Smooth muscle cell (in vitro differentiated cells): ENCODE measurements at regions not wholly inside any gene's neighbourhood (a gene's known extent, or its start where the extent isn't known, plus 50 kb on each side); places are given as distances from the start of the nearest gene placed in this dataset.

Experiments
- DNase-seq: peaks from one replicate; lab custom pipeline; 2025; ENCODE audit not compliant: unreplicated experiment; lab: John Stamatoyannopoulos, UW
- H2AFZ ChIP-seq: fragments of 200-600 bp; sonication (generic); 2 replicates; pipeline ENCODE4 v1.6.0; 2016; ENCODE audit warnings: antibody characterized with exemption, low read depth, mild to moderate bottlenecking
- H3F3A ChIP-seq: fragments of 200-600 bp; sonication (generic); 2 replicates; pipeline ENCODE4 v1.6.0; 2017; ENCODE audit warnings: antibody characterized with exemption, low read depth
- H3K27ac ChIP-seq: fragments of 200-600 bp; sonication (generic); 2 replicates; pipeline ENCODE4 v1.5.1; 2016; ENCODE audit warnings: low read depth, mild to moderate bottlenecking
- H3K27me3 ChIP-seq: fragments of 200-600 bp; sonication (generic); 2 replicates; pipeline ENCODE4 v1.6.1; 2016; ENCODE audit warnings: low read depth, mild to moderate bottlenecking
- H3K36me3 ChIP-seq: fragments of 200-600 bp; sonication (generic); 2 replicates; pipeline ENCODE4 v1.5.1; 2016; ENCODE audit warnings: low read depth
- H3K4me1 ChIP-seq: fragments of 200-600 bp; sonication (generic); 2 replicates; pipeline ENCODE4 v1.5.1; 2016; ENCODE audit warnings: low read depth
- H3K4me2 ChIP-seq: fragments of 200-600 bp; sonication (generic); 2 replicates; pipeline ENCODE4 v1.6.0; 2016; ENCODE audit warnings: mild to moderate bottlenecking
- H3K4me3 ChIP-seq: fragments of 200-600 bp; sonication (generic); 2 replicates; pipeline ENCODE4 v1.5.1; 2016; ENCODE audit warnings: mild to moderate bottlenecking
- H3K79me2 ChIP-seq: fragments of 200-600 bp; sonication (generic); 2 replicates; pipeline ENCODE4 v1.6.0; 2016; ENCODE audit warnings: low read depth, mild to moderate bottlenecking
- H3K9ac ChIP-seq: fragments of 200-600 bp; sonication (generic); 2 replicates; pipeline ENCODE4 v1.6.0; 2016; ENCODE audit warnings: low read depth
- H3K9me3 ChIP-seq: fragments of 200-600 bp; sonication (generic); replicated peaks from 2 replicates; pipeline ENCODE4 v1.5.1; 2016; ENCODE audit warnings: low read depth
- H4K20me1 ChIP-seq: fragments of 200-600 bp; sonication (generic); 2 replicates; pipeline ENCODE4 v1.6.0; 2016; ENCODE audit warnings: low read depth
- CTCF ChIP-seq: fragments of 200-600 bp; sonication (generic); IDR thresholded peaks from 2 replicates; pipeline ENCODE4 v1.5.1; 2017; ENCODE audit warnings: borderline replicate concordance, mild to moderate bottlenecking, antibody characterized with exemption; ENCODE audit not compliant: insufficient read depth, poor library complexity, severe bottlenecking
- WGBS: methylation state at CpG from one replicate; pipeline ENCODE4 v1.1.7; 2016; ENCODE audit warnings: low lambda C conversion rate; 5-methylcytosine and 5-hydroxymethylcytosine counted together

DNA sequence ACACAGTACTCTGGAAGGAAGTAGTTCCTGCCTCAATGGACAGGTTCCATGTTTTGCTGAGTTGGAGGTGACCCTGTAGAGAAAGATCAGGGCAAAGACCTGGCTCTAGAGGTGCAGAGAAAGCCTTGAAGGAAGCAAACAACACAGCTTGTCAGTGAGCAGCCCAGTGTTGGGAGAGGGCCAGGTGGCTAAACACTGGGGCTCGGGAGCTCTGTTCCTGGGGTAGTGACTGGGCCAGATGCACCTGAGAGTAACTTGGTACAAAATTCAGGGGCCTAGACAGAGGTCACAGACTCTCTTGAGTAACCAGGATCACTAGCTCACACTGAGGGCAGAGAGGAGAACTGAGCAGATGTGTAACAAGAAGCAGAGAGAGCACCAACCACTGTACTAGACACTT lies 138.4 kb upstream of the NALF2 start:
- TF ChIP-seq CTCF = no peak
- no peak overlapping the region for H3K27ac ChIP-seq
- no peak for DNase-seq
- no peaks in the 10 kb centered on the region for H3K79me2 ChIP-seq
- H3K4me3 ChIP-seq = no peak overlapping the region
- WGBS = 80% methylated on average over 1 of the region's 1 CpG
- H3F3A ChIP-seq = no peaks in the 10 kb centered on the region
- no peaks in the 10 kb centered on the region for H3K36me3 ChIP-seq
- H3K4me2 ChIP-seq = no peak overlapping the region
- no peaks in the 10 kb centered on the region for H4K20me1 ChIP-seq
- no peaks in the 10 kb centered on the region for H3K9me3 ChIP-seq
- no peak overlapping the region for H2AFZ ChIP-seq
- no peaks in the 10 kb centered on the region for H3K4me1 ChIP-seq
- H3K27me3 ChIP-seq = no peaks in the 10 kb centered on the region
- H3K9ac ChIP-seq = no peak overlapping the region

DNA sequence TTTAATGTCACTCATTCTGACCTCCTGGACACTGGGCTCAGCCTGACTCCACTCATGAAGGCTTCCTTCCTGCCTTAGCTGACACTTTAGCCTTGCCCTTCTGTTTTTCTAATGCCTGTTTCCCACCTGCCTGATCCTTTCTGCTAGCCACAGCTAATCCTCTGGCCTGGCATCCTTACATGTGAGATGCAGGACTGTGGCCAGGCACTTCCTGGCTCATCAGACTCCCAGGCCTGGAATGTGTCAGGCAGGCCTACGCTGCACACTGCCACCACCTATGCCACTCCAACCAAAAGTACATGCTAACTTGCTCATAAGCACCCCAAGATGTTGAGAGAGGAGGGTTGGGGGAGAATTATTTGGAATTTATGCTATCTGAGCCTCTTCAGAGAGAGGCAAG lies 138.8 kb upstream of the NALF2 start:
- H3K9me3 ChIP-seq = no peaks in the 10 kb centered on the region
- 83% methylated on average over 1 of the region's 1 CpG for WGBS
- H3K9ac ChIP-seq = no peak overlapping the region
- H3K4me3 ChIP-seq = no peak overlapping the region
- no peaks in the 10 kb centered on the region for H3K79me2 ChIP-seq
- H3F3A ChIP-seq = no peaks in the 10 kb centered on the region
- no peaks in the 10 kb centered on the region for H3K4me1 ChIP-seq
- no peaks in the 10 kb centered on the region for H3K27me3 ChIP-seq
- DNase-seq = no peak
- no peaks in the 10 kb centered on the region for H4K20me1 ChIP-seq
- H2AFZ ChIP-seq = no peak overlapping the region
- H3K36me3 ChIP-seq = no peaks in the 10 kb centered on the region
- H3K27ac ChIP-seq = no peak overlapping the region
- no peak overlapping the region for H3K4me2 ChIP-seq
- TF ChIP-seq CTCF = no peak

- Histone ChIP-seq H3K4me3 (no peak overlapping the region), H4K20me1 (no peaks in the 10 kb centered on the region), H3K4me2 (no peak overlapping the region), H3K4me1 (no peaks in the 10 kb centered on the region), H2AFZ (no peak overlapping the region), H3F3A (no peaks in the 10 kb centered on the region), H3K36me3 (no peaks in the 10 kb centered on the region), H3K27ac (no peak overlapping the region), H3K9ac (no peak overlapping the region), H3K79me2 (no peaks in the 10 kb centered on the region), H3K9me3 (no peaks in the 10 kb centered on the region), H3K27me3 (no peaks in the 10 kb centered on the region)
- TF ChIP-seq CTCF = no peak
- 42% methylated on average over 4 of the region's 4 CpGs for WGBS
- no peak for DNase-seq
These were observed 141.3 kb upstream of the NALF2 start for GRCh38 chrX:69362856-69363255.

GRCh38 chrX:69362354-69362753 lies 141.8 kb upstream of the NALF2 start:
- Histone ChIP-seq H2AFZ (no peak overlapping the region), H3K9me3 (no peaks in the 10 kb centered on the region), H3K4me1 (no peaks in the 10 kb centered on the region), H3F3A (no peaks in the 10 kb centered on the region), H3K27me3 (no peaks in the 10 kb centered on the region), H3K79me2 (no peaks in the 10 kb centered on the region), H3K4me2 (no peak overlapping the region), H4K20me1 (no peaks in the 10 kb centered on the region), H3K4me3 (no peak overlapping the region), H3K27ac (no peak overlapping the region), H3K36me3 (no peaks in the 10 kb centered on the region), H3K9ac (no peak overlapping the region)
- DNase-seq = no peak
- WGBS = 64% methylated on average over 5 of the region's 5 CpGs
- no peak for TF ChIP-seq CTCF
